GM12864 (cell line): ENCODE measurements at regions not wholly inside any gene's neighbourhood (a gene's known extent, or its start where the extent isn't known, plus 50 kb on each side); places are given as distances from the start of the nearest gene placed in this dataset.
"Not testable (repeated sequence)": the region's sequence is repeated elsewhere in the genome, so short reads cannot be mapped to it uniquely, and the experiment has no call there.

Experiments used
- DNase-seq: peaks from one replicate; pipeline ENCODE4 v3.0.0-alpha.2; 2011; ENCODE audit warnings: low read depth
- H3K4me3 ChIP-seq: 2 replicates; pipeline ENCODE4 v1.5.1; 2011; ENCODE audit warnings: mild to moderate bottlenecking, low read depth, low read length, control low read depth
- TF ChIP-seq, protein P1 (sequence below): IDR thresholded peaks from 2 replicates; pipeline ENCODE4 v1.5.1; 2011; ENCODE audit warnings: low read depth, mild to moderate bottlenecking, moderate library complexity, low read length, control low read depth, inconsistent platforms; ENCODE audit errors: missing control alignments

DNA sequence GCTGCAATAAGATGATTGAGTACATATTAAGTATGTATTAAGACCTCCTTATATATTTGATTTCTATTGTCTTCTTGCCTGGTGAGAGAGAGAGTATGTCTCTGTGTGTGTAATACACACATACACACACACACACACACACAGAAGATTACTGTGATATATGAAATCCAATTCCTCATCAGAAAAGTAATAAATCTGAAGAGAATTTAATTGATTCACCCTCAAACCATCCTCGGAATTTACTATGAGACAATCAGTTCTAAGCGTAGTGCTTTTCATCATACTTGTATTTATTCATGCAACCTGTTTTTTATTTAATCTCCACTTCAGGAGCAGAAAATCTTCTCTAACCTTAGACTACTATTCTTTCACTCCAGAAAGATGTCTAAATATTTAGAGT lies 62.3 kb upstream of the TLL1 start:
- DNase-seq, result no peak
- TF ChIP-seq, protein P1, sequence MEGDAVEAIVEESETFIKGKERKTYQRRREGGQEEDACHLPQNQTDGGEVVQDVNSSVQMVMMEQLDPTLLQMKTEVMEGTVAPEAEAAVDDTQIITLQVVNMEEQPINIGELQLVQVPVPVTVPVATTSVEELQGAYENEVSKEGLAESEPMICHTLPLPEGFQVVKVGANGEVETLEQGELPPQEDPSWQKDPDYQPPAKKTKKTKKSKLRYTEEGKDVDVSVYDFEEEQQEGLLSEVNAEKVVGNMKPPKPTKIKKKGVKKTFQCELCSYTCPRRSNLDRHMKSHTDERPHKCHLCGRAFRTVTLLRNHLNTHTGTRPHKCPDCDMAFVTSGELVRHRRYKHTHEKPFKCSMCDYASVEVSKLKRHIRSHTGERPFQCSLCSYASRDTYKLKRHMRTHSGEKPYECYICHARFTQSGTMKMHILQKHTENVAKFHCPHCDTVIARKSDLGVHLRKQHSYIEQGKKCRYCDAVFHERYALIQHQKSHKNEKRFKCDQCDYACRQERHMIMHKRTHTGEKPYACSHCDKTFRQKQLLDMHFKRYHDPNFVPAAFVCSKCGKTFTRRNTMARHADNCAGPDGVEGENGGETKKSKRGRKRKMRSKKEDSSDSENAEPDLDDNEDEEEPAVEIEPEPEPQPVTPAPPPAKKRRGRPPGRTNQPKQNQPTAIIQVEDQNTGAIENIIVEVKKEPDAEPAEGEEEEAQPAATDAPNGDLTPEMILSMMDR, result no peak
- no peak overlapping the region for H3K4me3 ChIP-seq

GRCh38 chr4:165813606-165814005 lies 59.4 kb upstream of the TLL1 start:
- TF ChIP-seq, protein P1, result no peak
- H3K4me3 ChIP-seq, result no peak overlapping the region
- no peak for DNase-seq

DNA sequence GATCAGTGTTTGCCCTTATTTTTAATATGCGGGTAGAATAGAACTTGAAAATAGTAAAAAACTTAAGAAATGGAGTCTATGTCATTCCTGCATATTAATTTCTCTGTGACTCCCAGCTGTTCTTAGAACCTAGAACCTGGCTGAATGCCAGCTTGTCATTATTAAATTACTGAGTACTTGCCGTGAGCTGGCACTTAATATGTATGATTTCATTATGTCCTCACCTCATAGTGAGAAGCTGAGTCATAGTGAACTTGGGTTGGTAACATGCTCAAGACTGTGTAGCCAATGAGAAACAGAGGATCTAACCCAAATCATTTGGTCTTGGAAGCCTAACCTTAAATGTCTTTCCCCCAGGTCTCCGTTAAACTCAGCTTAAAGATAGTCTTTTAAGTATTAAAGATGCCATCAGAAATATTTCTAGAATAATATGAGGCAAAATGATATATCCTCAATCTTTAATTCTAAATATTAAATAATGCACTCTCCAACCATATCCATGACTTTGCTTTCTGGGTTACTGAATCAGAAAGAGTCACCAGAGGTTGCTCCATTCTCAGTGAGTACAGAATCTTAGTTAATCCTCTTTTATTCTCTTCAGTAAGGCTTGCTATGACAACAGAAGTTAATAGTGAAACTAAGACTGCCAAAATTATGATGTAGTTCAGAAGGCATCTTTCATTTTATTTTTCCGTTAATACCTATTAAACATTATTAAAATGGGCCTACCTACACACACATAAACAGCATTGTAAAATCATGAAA lies 58.6 kb upstream of the TLL1 start:
- no peak overlapping the region for H3K4me3 ChIP-seq
- no peak for DNase-seq
- TF ChIP-seq, protein P1, result no peak

DNA sequence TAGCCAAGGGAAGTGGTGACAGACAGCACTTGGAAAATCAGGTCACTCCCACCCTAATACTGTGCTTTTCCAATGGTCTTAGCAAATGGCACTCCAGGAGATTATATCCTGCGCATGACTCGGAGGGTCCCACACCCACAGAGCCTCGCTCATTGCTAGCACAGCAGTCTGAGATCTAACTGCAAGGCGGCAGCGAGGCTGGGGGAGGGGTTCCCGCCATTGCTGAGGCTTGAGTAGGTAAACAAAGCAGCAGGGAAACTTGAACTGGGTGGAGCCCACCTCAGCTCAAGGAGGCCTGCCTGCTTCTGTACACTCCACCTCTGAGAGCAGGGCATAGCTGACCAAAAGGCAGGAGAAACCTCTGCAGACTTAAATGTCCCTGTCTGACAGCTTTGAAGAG lies 53.9 kb upstream of the TLL1 start:
- DNase-seq, H3K4me3 ChIP-seq: not testable (repeated sequence)
